ENCODE measurements at regions not wholly inside any gene's neighbourhood (a gene's known extent, or its start where the extent isn't known, plus 50 kb on each side); places are given as distances from the start of the nearest gene placed in this dataset.

DNA sequence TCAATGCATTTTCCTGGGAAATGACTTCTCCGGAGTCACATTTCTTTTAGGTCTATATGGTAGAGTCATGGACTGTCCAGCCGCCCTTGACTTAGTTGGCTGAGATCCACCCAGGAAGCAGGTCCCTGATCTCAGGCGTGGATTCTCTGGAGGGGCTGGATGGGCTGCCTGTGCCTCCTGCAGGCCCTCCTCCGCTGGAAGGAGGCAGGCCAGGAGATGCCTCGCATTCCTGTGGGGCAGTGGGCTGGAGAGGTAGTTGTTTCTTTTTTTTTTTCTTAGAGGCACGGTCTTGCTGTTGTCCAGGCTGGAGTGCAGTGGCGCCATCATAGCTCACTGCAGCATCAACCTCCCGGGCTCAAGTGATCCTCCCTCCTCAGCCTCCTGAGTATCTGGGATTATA, 129.0 kb upstream of the MYCN start:
- TF ChIP-seq, protein P1, sequence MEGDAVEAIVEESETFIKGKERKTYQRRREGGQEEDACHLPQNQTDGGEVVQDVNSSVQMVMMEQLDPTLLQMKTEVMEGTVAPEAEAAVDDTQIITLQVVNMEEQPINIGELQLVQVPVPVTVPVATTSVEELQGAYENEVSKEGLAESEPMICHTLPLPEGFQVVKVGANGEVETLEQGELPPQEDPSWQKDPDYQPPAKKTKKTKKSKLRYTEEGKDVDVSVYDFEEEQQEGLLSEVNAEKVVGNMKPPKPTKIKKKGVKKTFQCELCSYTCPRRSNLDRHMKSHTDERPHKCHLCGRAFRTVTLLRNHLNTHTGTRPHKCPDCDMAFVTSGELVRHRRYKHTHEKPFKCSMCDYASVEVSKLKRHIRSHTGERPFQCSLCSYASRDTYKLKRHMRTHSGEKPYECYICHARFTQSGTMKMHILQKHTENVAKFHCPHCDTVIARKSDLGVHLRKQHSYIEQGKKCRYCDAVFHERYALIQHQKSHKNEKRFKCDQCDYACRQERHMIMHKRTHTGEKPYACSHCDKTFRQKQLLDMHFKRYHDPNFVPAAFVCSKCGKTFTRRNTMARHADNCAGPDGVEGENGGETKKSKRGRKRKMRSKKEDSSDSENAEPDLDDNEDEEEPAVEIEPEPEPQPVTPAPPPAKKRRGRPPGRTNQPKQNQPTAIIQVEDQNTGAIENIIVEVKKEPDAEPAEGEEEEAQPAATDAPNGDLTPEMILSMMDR (IDR thresholded peaks at IDR 0.05), result no peak
- no peak for TF ChIP-seq POLR2A (IDR thresholded peaks at IDR 0.05)

Data from right lobe of liver (tissue), 4 donors.